Endometrial microvascular endothelial cells (primary cell): ENCODE measurements at regions not wholly inside any gene's neighbourhood (a gene's known extent, or its start where the extent isn't known, plus 50 kb on each side); places are given as distances from the start of the nearest gene placed in this dataset.

ENCODE experiments used
- in situ Hi-C: cut with HindIII; loops from 2 replicates; pipeline ENCODE4 v1.10.0; 2017; ENCODE audit warnings: low sequenced_read_pairs, low pct_unique_long_range_greater_than_20kb; ENCODE audit errors: inconsistent ontology term

GRCh38 chr22:27274770-27275449 lies 526.6 kb downstream of the MN1 start:
- in situ Hi-C loops: no loop called here

GRCh38 chr22:27278946-27279345 lies 522.6 kb downstream of the MN1 start:
- in situ Hi-C loops: no loop called here

DNA sequence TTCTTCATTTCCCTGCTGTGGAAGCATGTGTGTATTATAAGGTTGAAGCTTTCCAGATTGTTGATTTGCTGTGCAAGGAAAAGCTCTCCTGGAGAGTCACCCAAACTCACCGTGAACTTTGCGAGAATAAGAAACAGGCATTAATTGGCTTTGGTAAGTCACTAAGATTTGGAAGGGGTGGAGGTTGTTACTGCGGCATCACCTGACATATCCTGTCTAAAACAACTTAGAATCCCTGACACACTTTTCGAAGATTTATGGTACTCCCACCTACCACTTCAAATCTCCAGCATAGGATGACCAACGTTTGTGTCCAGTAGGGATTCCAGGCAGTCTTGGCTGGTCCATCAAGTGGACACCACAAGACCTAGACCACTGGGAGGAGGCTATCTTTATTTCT lies 518.3 kb downstream of the MN1 start:
- in situ Hi-C loops: no loop called here

- in situ Hi-C loops: no loop called here
Measured at GRCh38 chr22:27283714-27284113, 517.8 kb downstream of the MN1 start.

GRCh38 chr22:27284324-27284723 lies 517.2 kb downstream of the MN1 start:
- in situ Hi-C loops: no loop called here

DNA sequence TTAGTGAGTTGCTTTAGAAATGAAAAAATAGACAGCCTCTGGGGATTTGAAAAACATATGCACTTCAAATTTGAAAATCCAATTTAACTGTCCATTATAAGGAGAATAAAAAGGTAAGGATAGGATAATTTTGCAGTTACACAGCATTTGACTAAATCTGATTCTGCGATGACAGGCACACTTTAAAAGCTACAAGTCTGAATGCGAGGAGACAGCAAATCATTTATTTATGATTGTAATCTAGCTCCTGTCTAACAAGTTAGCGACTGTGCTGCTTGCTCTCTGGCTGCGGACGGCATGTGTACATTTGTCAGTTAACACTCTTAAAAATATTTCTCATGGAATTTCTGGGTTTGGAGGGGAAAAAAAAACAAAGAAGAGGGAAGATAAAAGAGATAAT lies 514.8 kb downstream of the MN1 start:
- in situ Hi-C loops: no loop called here

GRCh38 chr22:27292542-27293299 lies 508.8 kb downstream of the MN1 start:
- in situ Hi-C loops: no loop called here

- in situ Hi-C loops: no loop called here
Measured at GRCh38 chr22:27293721-27294445, 507.7 kb downstream of the MN1 start.

DNA sequence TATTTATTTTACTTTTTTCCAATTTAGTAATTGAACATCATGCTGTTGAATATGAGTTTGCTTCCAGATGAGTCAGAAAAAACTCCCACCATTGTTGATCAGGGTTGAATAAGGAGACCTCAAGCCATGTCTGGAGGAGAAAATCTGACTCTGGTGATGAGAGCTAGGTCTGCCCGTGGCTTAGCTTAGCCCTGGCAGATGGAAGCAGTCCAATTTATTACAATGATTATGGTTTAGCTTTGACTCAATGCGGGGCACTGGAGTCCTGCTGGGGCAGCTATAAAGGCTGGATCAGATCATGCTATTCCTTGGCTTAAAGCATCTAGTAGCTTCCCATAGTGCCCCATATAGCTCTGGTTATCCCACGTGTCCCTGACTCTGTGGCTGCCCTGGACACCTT lies 506.5 kb downstream of the MN1 start:
- in situ Hi-C loops: no loop called here

- in situ Hi-C loops: no loop called here
Measured at GRCh38 chr22:27295605-27296004, 506.0 kb downstream of the MN1 start.

- in situ Hi-C loops: no loop called here
Measured at GRCh38 chr22:27296091-27296675, 505.4 kb downstream of the MN1 start.

- in situ Hi-C loops: no loop called here
Measured at GRCh38 chr22:27297125-27297524, 504.4 kb downstream of the MN1 start.

GRCh38 chr22:27298332-27298731 lies 503.2 kb downstream of the MN1 start:
- in situ Hi-C loops: no loop called here

DNA sequence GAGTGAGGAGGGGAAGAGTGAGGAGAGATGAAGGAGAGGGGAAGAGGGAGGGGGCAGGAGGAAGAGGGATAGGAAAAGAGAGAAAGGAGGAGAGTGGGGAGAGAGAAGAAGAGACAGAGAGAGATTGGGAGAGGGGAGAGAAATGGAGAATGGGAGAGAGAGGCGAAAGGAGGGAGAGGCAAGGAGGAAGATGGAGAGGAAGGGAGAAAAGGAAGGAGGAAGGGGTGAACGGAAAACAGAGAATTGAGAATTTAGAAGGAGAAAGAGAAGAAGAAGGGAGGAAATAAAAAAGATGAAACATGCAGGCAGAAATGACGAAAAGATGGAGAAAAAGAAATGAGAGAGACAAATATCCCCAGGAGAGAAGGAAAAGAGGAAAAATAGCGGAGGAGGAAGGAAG lies 502.8 kb downstream of the MN1 start:
- in situ Hi-C loops: no loop called here

DNA sequence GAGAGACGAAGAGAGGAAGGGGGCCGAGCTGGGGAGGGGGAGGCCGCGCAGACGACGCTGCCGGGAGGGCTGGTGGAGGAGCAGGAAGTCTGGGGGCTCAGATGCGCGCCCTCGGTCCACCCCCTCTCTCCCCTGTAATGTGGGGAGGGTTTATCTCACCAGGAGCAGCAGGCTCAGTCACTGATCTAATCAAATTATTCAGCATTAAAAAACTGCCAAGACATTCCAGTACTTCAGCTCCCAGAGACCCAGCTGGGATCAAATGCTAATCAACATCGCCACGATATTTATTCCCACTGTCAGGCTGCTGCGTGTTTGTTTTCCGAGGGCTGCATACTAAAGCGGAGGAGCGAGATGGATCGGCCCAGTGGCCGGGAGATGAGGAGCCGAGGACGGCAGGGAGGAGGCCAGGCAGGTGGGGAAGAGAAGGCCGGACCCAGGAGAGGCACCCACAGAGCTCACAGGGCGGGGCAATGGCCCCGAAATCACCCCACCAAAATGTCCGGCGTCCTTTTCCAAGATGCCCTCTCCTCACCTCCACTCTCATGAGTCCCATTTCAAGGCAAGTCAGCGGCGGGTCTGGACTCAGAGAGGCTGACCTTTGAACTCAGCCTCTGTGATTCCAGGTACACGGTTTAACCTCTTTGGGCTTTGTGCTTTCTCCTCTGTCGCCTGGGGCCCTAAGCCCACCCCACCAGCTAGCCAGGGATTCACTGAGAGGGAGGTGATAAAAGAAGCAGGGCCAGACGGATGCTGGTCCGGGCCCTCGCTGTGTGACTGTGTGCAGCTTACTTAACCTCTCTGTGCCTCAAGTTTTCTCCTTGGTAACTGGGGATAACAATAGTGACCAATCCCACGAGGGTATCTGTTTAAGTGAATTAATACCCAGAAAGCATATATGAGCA lies 502.1 kb downstream of the MN1 start:
- in situ Hi-C loops: no loop called here

- in situ Hi-C loops: no loop called here
Measured at GRCh38 chr22:27300536-27301285, 500.8 kb downstream of the MN1 start.

GRCh38 chr22:27302501-27302900 lies 499.1 kb downstream of the MN1 start:
- in situ Hi-C loops: no loop called here

GRCh38 chr22:27303718-27304117 lies 497.8 kb downstream of the MN1 start:
- in situ Hi-C loops: no loop called here
